HG03045 (cell line): ENCODE measurements at regions not wholly inside any gene's neighbourhood (a gene's known extent, or its start where the extent isn't known, plus 50 kb on each side); places are given as distances from the start of the nearest gene placed in this dataset.

ENCODE experiments used
- ATAC-seq: cut with Tn5 transposase; IDR thresholded peaks from one replicate; pipeline ENCODE4 v1.9.1; 2021; ENCODE audit warnings: mild to moderate bottlenecking, moderate library complexity; ENCODE audit not compliant: unreplicated experiment

DNA sequence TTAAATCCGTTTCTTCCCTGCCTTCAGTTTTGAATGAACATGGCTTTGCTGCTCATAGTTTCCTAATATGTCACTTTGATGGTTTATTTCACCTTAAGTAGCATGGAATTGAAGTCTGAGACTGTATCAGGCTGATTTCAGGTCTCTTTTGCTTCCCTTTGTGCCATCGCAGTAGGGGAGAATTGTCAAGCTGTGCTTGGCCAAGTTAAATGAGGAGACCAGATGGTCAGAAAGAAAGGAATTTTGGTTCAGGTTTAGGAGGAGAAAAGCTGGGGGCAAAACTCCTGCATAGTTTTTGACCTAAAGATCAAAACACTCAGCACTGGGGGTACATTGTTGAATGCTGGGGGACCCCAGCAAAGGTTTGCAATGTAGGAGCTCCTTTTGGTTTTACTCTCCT is 398.4 kb downstream of the NUAK1 start:
- no peak for ATAC-seq

DNA sequence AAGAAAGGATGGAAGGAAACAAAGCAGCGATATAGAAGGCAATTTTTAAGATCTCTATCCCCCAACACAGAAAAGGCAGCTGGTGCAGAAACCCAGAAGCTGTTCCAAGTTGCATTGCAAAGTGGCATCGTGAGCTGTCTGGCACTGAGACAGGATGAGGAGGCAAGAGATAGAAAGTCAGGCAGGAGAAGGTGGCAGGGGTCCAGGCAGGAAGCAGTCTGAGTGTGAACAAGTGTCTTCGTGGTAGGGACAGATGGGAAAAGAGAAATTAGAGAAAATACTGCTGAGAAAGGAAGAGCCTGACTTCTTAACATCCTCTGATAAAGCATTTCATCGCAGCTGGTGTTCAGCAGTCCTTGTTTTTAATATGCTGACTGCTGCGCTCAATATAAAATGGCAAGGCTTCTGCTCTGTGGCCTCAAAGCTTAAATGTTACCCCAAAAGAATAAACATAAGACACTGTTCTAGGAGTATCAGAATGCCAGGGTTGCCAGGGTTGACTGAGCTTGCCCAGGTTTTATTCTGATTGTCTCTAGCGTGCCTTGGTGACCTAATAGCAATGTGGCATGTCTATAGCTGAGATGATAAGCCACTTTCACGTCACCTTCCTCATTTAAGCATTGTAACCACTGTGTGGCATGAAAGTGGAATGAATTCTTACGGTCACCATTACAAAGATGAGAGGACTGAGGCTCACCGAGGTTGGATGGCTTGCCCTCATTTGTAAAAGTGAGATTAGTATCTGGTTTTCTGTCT is 397.6 kb downstream of the NUAK1 start:
- ATAC-seq: no peak

- no peak for ATAC-seq
Observed at GRCh38 chr12:105741786-105742566, 396.8 kb downstream of the NUAK1 start.

DNA sequence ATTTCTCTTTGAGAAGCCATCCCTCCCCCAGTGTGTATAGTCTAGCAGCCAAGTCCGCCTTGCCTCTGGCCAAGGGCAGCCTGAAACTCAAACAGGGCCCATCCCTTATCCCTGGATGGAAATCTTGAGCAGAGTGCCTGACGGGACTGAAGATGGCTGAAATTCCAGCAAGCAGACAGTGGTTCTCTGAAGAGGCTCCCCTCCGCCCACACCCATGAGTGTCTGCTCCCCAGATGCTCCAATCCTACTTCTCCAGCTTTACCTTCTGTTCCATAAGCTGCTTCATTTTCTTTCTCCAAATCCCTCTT is 396.2 kb downstream of the NUAK1 start:
- ATAC-seq: no peak

DNA sequence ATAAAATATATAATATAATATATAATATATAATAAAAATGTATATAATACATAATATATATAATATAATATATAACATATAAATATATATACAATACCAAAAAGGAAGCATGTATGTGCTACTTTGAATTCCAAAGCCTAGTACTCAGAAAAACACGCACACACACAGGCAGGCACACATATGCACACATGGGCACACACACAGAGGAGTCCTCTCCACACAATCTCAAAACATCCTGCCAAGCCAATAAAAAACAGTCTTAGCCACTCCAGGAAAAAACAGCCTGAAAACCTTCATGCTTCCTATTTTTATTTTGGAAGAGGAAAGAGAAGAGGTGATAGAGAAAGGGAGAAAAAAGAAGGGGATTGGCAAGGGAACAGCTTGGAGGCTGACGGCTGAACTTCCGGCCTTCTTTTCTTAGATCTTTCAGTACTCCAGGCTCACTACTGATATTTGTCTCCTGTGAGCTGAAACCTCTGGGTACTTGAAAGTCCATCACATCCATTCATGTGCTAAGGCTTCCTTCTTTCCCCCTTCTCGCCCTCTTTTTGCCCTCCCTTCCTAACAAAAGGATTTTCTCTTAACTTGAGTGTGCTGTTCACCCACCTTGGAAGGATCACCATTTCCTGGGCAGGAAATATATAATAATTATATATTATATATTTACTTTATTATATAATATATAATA is 394.2 kb downstream of the NUAK1 start:
- ATAC-seq: no peak

DNA sequence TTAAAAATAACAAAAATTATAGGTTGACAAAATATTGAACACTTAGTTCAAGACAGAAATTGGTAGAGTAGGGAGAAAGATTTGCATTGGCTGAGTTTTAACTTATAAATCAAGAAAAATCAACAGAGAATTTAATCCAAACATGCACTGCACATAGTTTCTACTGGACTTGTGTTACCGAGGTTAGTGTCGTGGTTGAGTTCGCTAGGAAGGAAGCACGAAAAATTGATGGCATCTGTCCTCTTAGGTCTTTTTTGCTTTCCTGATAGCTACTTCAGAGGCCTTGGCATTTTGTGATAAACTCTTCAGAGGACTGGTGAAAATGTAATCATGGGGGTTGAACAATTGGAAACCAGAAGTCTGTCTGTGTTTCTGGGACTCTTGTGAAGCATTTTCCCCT is 392.9 kb downstream of the NUAK1 start:
- ATAC-seq: no peak

DNA sequence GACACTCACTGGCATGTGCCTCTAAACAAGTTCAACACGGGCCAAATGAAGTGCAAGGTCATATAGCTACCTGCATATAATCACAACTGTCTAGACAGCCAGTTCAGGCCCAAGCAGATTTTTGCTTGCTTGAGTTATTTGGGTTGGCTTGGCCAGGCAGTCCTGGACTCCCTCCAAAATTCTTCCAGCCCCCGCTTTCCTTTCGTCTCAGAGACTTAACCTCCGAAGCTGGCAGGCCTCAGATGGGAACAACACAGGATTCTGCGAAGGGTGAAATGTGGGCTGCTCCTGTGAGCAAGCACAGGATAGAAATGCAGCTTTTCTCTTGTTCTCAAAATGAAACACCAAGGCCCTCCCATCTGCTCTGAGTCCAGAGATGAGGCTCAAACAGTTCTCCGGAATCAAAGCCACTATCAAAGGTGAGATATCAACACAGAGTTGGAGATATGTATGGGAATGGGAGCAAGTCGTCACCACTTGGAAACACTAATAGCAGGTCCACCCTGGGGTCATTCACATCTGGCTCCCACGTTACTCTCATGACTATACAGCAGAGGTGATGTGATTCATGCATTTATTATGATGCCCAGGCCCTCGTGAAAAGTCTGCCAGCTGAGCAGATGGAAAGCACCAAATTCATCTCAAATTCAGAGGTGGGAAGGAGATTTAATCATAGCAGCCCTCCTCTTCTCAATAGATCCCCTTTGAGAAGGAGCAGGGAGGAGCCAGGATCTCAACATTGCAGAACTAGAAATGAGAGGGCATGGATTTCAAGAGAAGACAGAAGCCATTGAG is 389.8 kb downstream of the NUAK1 start:
- ATAC-seq: no peak

DNA sequence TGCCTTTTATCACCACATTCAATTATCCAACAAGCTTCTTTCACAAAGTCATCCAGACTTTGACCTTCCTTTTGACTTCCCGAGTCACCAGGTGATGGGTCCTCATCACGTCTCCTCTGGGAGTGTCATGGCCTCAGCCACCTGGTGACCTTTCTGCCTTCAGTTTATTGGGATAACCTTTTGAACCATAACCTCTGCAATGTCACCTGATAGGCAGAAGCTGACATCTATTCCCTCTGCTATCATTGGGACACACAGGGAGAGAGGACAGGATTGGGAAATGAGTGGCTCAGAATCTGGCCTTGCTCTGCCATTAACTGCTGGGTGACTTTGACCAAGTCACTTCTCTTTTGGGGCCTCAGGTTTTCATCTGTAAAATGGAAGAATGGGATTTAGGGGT is 388.7 kb downstream of the NUAK1 start:
- ATAC-seq: no peak

GRCh38 chr12:105754313-105754712 is 384.4 kb downstream of the NUAK1 start:
- no peak for ATAC-seq

DNA sequence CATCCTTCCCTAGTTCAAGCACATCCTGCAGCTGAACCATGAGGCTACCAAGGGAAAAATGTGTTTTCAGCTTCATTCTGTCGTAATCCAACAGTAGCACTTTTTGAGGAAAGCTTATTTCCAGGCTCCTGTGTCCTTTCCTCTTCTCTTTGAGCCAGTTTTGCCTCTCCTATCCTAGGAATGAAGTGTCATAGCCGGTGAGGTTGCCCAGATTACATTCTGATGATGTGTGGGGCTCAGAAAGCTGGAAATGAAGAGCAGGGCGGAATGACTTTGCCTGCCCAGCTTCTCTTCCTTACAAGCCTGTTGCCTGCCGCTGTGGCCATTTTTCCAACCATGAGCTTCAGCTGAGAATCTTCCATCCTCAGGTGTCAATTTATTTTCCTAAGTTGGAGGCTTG is 381.8 kb downstream of the NUAK1 start:
- no peak for ATAC-seq

DNA sequence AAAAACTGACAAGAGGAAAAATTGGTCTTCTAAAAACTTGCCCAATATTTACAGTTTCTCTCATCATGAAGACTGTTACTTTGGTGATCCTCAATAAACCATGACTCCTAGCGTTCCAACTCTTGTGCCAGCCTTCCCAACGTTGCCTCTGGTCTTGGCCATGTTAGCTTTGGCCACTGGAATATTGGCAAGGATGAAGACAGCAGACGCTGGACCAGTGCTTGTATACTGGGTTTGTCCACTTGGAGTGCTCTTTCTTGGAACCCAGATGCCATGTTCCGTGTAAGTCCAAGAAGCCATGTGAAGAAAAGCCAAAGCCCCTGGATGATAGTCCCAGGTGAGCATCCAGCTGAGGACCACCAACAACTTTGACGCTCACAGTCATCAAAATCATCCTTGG is 379.6 kb downstream of the NUAK1 start:
- no peak for ATAC-seq

DNA sequence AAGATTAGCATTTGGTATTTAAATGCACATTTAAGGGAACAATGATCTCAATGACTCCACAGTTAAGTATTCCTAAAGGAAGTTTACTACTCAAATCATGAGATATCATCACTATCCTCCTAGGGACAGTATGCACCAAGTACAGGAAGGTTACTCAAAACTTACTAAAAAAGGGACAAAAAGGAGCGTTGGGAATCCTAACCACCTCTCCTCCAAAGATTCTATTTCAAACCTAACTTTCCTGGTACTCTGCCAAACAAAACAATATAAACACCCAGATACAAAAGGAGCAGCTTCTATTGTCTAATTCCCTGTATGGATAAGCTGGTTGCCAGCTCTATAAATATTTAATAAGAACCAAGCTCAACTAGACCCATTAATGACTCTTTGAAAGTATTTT is 377.7 kb downstream of the NUAK1 start:
- no peak for ATAC-seq

DNA sequence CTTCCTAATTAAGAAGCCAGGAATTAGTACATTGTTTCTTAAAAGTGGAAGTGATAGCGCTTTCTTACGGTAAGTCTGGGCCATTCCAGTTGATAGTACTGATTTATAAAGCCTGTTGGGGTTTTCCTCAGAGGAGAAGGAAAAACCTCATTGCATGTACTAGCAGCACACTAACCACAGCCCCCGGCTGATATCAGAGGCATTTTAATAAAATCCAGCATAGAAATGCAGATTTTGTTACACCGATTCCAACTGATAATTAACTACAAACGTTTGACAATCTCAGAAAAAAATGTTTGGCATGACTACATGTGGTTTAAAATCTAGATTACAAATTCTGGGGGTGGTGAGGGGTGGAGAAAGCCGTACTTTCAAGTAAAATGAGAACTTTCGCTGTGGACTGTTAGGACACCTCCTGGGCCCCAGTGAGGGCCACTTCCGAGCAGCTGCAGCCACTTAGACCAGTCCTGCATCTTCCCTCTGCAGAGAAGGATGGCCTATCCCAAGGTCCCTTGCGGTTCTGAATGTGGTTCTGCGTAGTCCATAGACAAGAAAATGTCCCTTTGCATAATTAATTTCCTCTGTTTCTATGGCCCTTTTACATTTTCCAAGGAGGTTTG is 374.4 kb downstream of the NUAK1 start:
- no peak for ATAC-seq

- no peak for ATAC-seq
Observed at GRCh38 chr12:105765053-105766014, 373.4 kb downstream of the NUAK1 start.

DNA sequence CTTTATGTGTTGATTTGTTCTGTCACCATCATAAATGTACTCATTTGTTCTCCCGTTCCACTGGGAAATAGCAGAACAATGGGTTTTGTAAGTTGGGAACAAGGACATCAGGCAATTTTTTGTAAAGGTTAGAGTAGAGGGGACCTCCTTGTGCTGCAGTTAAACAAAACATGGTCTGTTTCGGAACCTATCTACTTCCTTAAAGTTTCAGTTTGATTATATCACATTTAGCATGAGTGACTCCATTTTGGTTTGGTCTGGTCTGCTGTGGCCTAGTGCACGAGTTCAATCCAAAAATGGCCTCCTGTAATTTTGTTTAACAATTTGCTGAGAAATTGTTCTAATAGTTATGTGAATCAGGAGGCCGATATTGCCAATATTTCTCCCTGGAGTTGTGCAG is 372.7 kb downstream of the NUAK1 start:
- ATAC-seq: no peak

GRCh38 chr12:105769486-105769885 is 369.3 kb downstream of the NUAK1 start:
- ATAC-seq: no peak

- ATAC-seq: no peak
Observed at GRCh38 chr12:105773471-105773870, 365.3 kb downstream of the NUAK1 start.

- ATAC-seq: no peak
Observed at GRCh38 chr12:105774037-105774436, 364.7 kb downstream of the NUAK1 start.

GRCh38 chr12:105775343-105775742 is 363.4 kb downstream of the NUAK1 start:
- ATAC-seq: no peak
